Suppressor macrophage treated with lipopolysaccharide for 4 hours (primary cell): ENCODE measurements at regions not wholly inside any gene's neighbourhood (a gene's known extent, or its start where the extent isn't known, plus 50 kb on each side); places are given as distances from the start of the nearest gene placed in this dataset.
"Not testable (repeated sequence)": the region's sequence is repeated elsewhere in the genome, so short reads cannot be mapped to it uniquely, and the experiment has no call there.

Source experiments
- DNase-seq: peaks from one replicate; pipeline ENCODE4 v3.0.0-alpha.2; 2020

DNA sequence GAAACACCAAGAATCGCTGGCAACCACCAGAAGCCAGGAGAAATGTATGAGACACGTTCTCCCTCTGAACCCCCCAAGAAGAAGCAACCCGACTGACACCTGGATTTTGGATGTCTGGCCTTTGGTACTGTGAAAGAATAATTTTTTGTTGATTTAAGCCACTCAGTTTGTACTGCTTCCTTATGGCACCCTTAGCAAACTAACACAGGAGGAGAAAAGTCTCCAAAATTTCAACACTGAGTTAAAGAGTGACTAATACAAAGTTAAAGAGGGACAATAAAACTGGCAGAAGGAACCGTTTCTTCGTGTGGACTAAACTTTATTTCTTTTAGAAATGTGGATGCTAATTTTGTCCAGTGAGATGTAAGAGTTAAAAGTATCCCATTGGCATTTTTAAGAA is 660.9 kb upstream of the LINC00305 start:
- no peak for DNase-seq

DNA sequence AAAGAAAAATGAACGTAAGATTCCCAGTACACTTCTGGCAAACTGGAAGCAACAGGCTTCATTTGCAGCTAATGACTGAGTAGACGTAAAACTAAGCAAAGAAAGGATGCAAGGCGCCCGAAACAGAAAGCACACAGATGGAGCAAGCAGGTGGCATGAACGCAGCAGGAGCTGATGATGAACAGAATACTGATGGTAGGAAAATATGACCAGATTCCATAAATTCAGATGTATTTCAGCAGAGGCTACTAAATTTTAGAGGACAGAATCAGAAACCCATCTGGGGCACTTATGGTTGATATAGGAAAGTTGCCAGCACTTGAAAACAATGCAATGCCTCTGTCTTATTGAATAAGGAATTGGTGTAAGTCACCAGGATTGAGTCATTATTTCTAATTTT is 658.7 kb upstream of the LINC00305 start:
- no peak for DNase-seq

DNA sequence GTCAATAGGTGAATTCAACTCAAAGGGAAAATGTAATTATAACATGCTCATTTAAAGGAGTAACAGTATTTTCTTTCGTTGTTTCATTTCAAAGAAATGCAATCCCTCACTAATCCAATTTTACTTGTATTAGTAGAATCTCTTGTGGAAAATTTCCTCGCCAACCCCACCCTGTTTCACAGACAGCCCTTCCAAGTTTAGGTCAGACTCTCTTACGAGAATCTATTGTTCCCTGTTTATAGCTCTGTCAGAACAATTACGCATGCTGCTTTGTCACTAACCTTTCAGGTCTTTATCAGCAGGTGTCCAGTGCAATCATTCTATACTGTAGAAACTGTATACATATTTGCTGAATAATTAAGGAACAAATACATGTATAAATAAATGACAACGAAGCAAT is 657.8 kb upstream of the LINC00305 start:
- no peak for DNase-seq

DNA sequence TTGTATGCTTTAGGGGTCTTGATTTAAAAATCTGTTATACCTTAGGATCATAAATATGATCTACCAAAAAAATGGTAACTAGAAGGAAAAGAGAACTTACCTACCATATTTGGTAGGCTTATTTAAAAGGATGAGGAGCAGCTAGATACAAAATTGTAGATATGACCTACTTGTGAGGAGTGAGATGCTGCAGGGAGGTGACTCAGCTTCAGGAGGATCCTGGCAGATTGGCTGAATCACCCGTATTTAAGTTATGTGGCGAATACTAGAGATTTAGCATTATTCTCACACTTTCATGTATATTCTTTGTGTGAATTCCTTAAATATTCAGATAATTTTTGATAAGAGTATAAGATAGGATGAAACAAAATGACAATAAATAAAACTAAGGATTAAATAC is 657.3 kb upstream of the LINC00305 start:
- no peak for DNase-seq

DNA sequence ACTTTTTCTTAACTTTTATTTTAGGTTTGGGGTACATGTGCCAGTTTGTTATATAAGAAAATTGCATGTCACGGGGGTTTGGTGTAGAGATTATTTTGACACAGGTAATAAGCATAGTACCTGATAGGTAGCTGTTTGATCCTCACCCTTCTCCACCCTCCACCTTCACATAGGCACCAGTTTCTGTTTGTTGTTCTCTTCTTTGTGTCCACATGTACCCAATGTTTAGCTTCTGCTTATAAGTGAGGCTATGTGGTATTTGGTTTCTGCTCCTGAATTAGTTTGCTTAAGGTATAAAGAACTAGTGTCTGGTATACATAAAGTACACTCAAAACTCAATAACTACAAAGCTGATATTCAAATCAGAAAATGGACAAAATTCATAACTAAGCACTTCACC is 654.6 kb upstream of the LINC00305 start:
- DNase-seq: no peak

GRCh38 chr18:64800151-64800550 is 651.3 kb upstream of the LINC00305 start:
- DNase-seq: no peak

GRCh38 chr18:64799376-64799775 is 650.5 kb upstream of the LINC00305 start:
- DNase-seq: no peak

DNA sequence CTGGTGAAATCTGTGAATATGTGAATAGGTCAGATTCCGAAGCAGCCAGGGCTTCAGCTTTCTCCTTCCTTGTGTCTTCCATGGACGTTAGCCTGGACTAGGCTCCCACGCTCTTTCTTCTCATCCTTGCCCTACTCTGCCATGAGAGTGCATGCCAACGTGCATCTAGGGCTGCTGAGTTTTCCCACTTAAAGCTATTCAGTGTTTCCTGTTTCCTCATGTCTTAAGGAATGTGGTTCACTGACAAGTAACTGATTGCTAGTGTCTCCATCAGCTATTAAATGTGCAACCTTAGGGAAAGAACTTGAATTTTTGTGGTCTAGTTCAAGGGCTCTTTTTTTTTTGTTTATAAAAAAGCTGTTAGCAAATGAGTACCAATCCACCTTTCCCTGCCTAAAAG is 642.3 kb upstream of the LINC00305 start:
- no peak for DNase-seq

DNA sequence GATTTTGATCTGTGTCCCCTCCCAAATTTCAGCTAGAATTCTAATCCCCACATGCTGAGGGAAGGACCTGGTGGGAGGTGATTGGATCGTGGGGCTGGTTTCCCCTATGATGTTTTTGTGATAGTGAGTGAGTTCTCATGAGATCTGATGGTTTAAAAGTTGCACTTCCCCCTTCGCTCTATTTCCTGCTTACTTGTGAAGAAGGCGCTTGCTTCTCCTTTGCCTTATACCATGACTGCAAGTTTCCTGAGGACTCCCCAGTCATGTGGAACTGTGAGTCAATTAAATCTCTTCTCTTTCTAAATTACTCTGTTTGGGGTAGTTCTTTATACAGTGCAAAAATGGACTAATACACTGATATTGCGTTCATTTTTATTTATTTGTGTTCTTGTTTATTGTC is 636.8 kb upstream of the LINC00305 start:
- no peak for DNase-seq

- no peak for DNase-seq
Observed at GRCh38 chr18:64777556-64777955, 628.7 kb upstream of the LINC00305 start.

DNA sequence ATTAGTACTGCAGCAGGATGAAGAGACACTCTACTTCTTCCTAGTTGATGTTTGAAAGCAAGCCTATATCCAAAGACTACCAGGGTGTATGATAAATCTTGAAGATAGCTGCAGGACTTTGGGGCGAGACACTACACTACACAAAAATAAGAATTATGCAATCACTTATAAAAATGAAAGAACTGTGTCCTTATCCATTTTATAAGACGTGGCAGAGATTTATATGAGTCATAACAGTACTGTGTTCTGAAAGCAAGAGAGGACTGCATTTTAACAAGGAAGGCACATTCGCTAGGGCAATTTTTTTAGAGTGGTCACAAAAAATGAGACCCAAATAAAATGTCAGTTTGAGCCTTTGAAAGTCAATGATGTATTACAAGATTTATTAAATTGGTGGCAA is 617.0 kb upstream of the LINC00305 start:
- no peak for DNase-seq

DNA sequence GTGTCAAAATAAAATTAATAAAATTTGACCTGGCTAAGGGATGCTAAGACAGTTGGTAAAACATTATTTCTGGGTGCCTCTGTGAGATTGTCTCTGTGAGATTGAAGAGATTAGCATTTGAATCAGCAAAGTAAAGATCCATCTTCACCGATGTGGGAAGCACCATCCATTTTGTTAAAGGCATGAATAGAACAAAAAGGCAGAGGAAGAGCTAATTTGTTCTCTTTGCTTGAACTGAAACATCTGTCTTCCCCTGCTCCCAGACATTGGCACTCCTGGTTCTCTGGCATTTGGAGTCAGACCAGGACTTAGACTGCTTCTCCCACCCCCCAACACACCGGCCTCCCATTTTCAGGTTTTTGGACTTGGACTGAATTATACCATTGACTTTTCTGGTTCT is 603.8 kb upstream of the LINC00305 start:
- DNase-seq: no peak

DNA sequence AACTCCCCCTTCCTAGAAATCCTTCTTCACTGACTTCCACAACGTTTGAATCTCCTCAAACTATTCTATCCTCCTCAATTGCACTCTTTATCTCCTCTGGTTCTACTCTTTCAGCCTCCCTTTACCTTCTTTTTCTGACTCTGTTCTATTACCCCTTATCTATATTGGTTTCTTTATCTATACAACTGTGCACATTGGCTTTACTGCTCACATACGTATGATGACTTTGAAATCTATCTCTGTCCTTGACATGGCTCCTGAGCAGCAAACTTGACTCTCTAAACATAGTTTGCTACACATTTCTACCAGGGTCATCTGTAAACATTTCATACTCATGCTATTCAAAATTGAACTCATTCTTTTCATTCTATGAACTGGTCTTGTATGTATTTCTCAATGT is 601.0 kb upstream of the LINC00305 start:
- DNase-seq: no peak

- DNase-seq: no peak
Observed at GRCh38 chr18:64747803-64748202, 598.9 kb upstream of the LINC00305 start.

- no peak for DNase-seq
Observed at GRCh38 chr18:64742898-64743297, 594.0 kb upstream of the LINC00305 start.

DNA sequence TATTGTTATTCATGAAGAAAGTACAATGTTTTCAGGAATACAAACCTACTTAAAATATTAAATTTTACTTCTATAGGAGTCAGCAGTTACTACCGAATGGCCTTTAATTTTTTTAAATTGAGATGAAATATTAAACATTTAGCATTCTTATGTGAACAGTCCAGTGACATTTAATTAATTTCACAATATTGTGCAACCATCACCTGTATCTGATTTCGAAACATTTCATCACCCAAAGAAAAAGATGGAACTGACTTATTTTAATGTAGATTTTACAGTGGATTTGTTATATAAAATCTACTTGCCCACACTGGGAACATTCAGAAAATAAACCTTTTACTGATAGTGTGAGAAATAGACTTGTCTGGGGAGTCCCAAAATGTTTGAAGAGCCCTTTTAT is 585.2 kb upstream of the LINC00305 start:
- no peak for DNase-seq

DNA sequence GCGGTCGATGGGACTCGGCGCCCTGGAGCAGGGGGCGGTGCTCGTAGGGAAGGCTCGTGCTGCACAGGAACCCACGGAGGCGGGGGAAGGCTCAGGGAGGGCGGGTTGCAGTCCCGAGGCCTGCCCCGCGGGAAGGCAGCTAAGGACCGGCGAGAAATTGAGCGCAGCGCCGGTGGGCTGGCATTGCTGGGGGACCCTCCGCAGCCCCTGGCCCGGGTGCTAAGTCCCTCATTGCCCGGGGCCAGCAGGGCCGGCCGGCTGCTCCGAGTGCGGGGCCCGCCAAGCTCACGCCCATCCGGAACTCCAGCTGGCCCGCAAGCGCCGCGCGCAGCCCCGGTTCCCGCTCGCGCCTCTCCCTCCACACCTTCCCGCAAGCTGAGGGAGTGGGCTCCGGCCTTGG is 576.8 kb upstream of the LINC00305 start:
- not testable (repeated sequence) for DNase-seq

DNA sequence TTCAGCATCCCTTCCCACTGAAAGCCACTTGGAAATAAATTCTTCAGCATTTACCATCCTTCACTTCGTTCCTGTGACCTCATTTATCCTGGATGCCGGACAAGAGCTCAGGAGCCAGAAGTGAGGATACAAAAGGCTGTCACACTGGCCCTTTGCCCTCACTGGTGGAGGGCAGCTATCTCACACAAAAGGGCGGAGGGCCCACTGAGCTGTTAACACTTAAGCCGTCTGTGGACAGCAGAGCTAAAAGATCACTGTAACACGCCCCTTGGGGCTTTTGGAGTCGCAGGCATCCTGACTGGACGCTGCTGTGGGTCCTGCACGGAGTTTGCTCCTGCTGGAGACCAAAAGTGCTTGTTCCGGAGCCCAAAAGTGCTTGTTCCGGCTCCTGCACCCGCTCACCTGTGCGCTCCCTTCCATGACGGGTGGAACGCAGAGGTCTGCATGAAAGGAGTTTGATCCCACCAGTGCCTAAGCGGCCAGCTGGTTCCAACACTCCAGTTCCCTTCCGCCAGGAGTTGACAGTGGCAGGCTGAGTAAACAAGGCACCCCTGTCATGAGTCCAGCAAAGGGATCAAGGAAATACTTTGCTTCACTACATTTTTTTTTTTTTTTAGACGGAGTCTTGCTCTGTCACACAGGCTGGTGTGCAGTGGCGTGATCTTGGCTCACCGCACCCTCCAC is 572.0 kb upstream of the LINC00305 start:
- DNase-seq: no peak

DNA sequence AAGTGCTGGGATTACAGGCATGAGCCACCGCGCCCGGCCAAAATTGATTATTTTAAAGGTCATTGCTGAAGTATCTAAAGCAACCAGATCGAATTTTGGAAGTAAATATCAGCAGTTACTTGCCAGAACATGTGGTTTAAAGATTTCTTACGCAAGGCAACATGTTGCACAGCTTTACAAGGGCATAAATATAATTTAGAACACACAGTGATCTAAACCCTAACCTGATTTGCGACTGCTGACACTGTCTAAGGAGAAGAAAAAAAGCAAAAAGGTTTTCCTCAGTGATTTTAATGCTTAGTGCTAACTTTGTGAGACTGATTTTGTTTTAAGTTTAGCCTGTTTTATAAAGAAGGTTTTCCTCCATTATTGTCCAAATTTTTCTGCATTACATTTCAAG is 569.9 kb upstream of the LINC00305 start:
- DNase-seq: no peak

DNA sequence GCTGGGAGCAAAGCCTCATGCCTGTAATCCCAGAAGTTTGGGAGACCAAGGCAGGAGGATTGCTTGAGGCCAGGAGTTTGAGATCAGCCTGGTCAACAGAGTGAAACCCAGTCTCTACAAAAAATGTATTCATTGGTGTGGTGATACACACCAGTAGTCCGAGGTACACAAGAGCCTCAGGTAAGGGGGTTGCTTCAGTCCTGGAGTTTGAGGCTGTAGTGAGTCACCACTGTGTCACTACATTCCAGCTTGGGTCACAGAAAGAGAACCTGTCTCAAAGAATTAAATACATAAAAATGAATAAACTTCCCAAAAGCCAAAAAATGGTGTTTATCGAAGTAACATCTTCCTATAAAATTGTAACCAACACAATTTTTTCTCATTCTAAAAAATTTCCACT is 568.1 kb upstream of the LINC00305 start:
- no peak for DNase-seq

- no peak for DNase-seq
Observed at GRCh38 chr18:64714086-64714485, 565.2 kb upstream of the LINC00305 start.

GRCh38 chr18:64713284-64713683 is 564.4 kb upstream of the LINC00305 start:
- DNase-seq: peak; percentile 68

GRCh38 chr18:64712035-64712434 is 563.1 kb upstream of the LINC00305 start:
- DNase-seq: no peak

DNA sequence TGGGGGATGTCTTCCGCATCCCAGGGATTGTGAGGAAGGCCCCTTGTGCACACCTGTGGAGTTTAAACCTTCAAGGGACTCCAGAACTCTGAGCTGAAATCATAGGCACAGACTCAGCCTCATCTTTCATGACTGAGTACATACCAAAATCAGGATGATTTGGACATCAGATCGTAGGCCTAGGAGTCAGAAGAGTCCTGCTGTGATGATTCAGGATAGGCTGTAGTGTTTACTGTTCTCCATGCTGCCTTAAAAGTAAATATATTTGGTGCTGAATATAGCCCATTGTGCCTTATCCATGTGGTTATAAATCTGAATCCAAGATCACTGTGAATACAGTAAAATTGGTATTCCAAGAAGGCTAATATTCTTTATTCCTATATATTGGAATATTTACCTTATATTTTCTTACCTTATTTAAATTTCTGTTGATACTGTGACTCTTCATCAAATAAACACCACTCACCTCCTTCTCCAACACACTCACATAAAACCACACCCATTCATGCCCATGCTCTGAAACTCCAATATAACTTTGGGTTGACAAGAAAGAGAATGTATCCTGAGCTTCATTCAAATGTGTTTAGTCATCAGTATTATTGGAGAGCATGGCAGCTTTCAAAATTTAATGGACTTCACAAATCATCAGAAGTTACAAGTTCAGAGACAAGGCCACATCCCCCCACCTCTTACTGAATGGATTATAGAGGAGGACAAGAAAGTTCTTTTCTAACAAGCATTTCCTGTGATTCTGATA is 561.4 kb upstream of the LINC00305 start:
- DNase-seq: no peak

- DNase-seq: peak; percentile 33
Observed at GRCh38 chr18:64707052-64707451, 558.2 kb upstream of the LINC00305 start.
